Kidney epithelial cell (primary cell): ENCODE measurements at regions not wholly inside any gene's neighbourhood (a gene's known extent, or its start where the extent isn't known, plus 50 kb on each side); places are given as distances from the start of the nearest gene placed in this dataset.

Source experiments
- DNase-seq: peaks from one replicate; pipeline ENCODE4 v3.0.0-alpha.2; 2010; ENCODE audit warnings: low read depth
- H3K27me3 ChIP-seq: 2 replicates; pipeline ENCODE4 v1.6.0; 2011; ENCODE audit warnings: low read length; ENCODE audit not compliant: control insufficient read depth, insufficient read depth
- H3K36me3 ChIP-seq: 2 replicates; pipeline ENCODE4 v1.5.1; 2011; ENCODE audit warnings: low read length; ENCODE audit not compliant: control insufficient read depth, insufficient read depth
- H3K4me3 ChIP-seq: 2 replicates; pipeline ENCODE4 v1.5.1; 2011; ENCODE audit warnings: low read depth, mild to moderate bottlenecking, control low read depth, low read length
- CTCF ChIP-seq: IDR thresholded peaks from 2 replicates; pipeline ENCODE4 v1.5.1; 2011; ENCODE audit warnings: mild to moderate bottlenecking, moderate library complexity, low read length, control low read depth, inconsistent platforms; ENCODE audit not compliant: insufficient read depth, poor library complexity, severe bottlenecking

DNA sequence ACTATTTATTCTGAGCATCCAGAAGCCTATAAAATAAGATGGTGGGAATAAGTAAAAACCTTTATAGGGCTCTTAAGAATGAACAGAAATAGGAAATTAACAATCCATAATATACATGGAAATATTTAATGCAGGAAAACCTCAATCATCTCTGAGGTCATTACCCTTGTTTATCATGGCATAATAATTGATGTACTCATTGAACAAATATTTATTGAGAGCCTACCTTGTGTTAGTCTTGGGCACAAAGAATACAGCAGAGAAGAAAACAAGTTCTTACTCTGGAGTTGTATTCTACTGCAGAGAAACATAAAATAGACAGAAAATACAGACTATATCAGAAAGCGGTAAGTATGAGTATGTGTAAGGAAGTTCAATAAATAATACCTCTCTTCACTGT, 167.2 kb downstream of the COX18 start:
- no peaks in the 10 kb centered on the region for H3K36me3 ChIP-seq
- H3K4me3 ChIP-seq = no peak overlapping the region
- DNase-seq = no peak
- H3K27me3 ChIP-seq = no peaks in the 10 kb centered on the region
- no peak for TF ChIP-seq CTCF

- no peaks in the 10 kb centered on the region for H3K36me3 ChIP-seq
- no peaks in the 10 kb centered on the region for H3K27me3 ChIP-seq
- no peak for TF ChIP-seq CTCF
- no peak for DNase-seq
- no peak overlapping the region for H3K4me3 ChIP-seq
These were observed 168.0 kb downstream of the COX18 start for GRCh38 chr4:72901553-72901952.

DNA sequence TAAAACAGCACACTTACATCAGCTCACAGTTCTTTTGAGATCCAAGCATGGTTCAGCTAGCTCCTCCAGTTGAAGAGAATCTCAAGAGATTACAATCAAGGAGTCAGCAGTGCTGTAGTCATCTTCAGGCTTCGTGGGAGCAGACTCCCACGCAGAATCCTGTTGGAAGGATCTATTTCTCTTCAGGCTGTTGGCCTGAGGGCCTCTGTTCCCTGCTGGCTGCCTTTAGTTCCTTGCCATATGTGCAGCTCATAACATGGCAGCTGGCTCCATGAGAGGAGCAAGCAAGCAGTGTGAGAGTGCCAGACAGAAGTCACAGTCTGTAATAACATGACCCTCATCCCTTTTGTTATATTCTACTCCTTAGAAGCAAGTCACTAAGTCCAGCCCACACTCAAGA, 168.6 kb downstream of the COX18 start:
- Histone ChIP-seq H3K27me3 (no peaks in the 10 kb centered on the region), H3K36me3 (no peaks in the 10 kb centered on the region), H3K4me3 (no peak overlapping the region)
- TF ChIP-seq CTCF = no peak
- no peak for DNase-seq

- H3K4me3 ChIP-seq = no peak overlapping the region
- no peak for DNase-seq
- H3K27me3 ChIP-seq = no peaks in the 10 kb centered on the region
- TF ChIP-seq CTCF = no peak
- no peaks in the 10 kb centered on the region for H3K36me3 ChIP-seq
These were observed 169.9 kb downstream of the COX18 start for GRCh38 chr4:72899621-72900020.

GRCh38 chr4:72899214-72899613, 170.3 kb downstream of the COX18 start:
- H3K4me3 ChIP-seq = no peak overlapping the region
- no peak for TF ChIP-seq CTCF
- no peak for DNase-seq
- H3K27me3 ChIP-seq = no peaks in the 10 kb centered on the region
- no peaks in the 10 kb centered on the region for H3K36me3 ChIP-seq

- no peak overlapping the region for H3K4me3 ChIP-seq
- no peak for TF ChIP-seq CTCF
- no peaks in the 10 kb centered on the region for H3K27me3 ChIP-seq
- DNase-seq = peak; percentile 52
- H3K36me3 ChIP-seq = no peaks in the 10 kb centered on the region
These were observed 173.0 kb downstream of the COX18 start for GRCh38 chr4:72896515-72896914.
